Memory B cell (primary cell): ENCODE measurements at regions not wholly inside any gene's neighbourhood (a gene's known extent, or its start where the extent isn't known, plus 50 kb on each side); places are given as distances from the start of the nearest gene placed in this dataset.

Experiments
- ATAC-seq: fragments of 150-1000 bp; cut with Tn5 transposase; 2 replicates; pipeline ENCODE4 v1.10.0; 2021; ENCODE audit warnings: low read depth, mild to moderate bottlenecking, moderate library complexity
- DNase-seq, 2 donors: peaks; one replicate each; pipeline ENCODE4 v3.0.0; 2022; ENCODE audit warnings: low spot score in 2 of 2
- H3K27ac Mint-ChIP-seq: one replicate; pipeline ENCODE4 v1.8.0; 2022; ENCODE audit warnings: mild to moderate bottlenecking, moderate library complexity, mixed read lengths
- H3K27me3 Mint-ChIP-seq: one replicate; pipeline ENCODE4 v1.8.0; 2022; ENCODE audit warnings: mixed read lengths
- H3K36me3 Mint-ChIP-seq: one replicate; pipeline ENCODE4 v1.8.0; 2022; ENCODE audit warnings: mild to moderate bottlenecking, mixed read lengths
- H3K4me1 Mint-ChIP-seq: one replicate; pipeline ENCODE4 v1.8.0; 2022; ENCODE audit warnings: mixed read lengths
- H3K4me3 Mint-ChIP-seq: one replicate; pipeline ENCODE4 v1.8.0; 2022; ENCODE audit warnings: mild to moderate bottlenecking, moderate library complexity, mixed read lengths
- H3K9me3 Mint-ChIP-seq: one replicate; pipeline ENCODE4 v1.8.0; 2022; ENCODE audit warnings: mixed read lengths

DNA sequence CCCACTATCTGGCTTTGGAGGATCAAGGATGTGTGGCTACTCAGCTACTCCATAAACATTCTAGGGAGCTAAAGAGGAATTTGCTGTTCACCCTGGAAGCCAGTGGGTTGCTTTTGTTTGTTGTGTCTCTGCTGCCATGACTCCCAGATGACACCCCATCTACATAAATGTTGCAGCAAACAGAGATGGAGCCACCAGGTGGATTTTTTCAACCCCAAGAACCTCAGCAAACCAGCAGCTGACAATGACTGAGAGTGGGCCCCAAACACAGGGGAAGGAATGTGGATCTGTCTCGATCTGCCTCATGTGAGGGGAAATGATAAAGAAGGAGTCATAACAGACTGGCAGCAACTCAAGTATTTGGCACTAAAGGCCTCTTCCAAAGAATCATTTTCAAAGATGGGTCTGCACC is 132.7 kb upstream of the TNC start:
- Mint-ChIP-seq H3K27ac (no peak overlapping the region), H3K9me3 (peaks cover 2% of the 10 kb centered on the region), H3K4me1 (peaks cover 2% of the 10 kb centered on the region), H3K27me3 (peaks cover 2% of the 10 kb centered on the region), H3K36me3 (no peaks in the 10 kb centered on the region), H3K4me3 (no peak overlapping the region)
- no peak for ATAC-seq
- DNase-seq: no peak

DNA sequence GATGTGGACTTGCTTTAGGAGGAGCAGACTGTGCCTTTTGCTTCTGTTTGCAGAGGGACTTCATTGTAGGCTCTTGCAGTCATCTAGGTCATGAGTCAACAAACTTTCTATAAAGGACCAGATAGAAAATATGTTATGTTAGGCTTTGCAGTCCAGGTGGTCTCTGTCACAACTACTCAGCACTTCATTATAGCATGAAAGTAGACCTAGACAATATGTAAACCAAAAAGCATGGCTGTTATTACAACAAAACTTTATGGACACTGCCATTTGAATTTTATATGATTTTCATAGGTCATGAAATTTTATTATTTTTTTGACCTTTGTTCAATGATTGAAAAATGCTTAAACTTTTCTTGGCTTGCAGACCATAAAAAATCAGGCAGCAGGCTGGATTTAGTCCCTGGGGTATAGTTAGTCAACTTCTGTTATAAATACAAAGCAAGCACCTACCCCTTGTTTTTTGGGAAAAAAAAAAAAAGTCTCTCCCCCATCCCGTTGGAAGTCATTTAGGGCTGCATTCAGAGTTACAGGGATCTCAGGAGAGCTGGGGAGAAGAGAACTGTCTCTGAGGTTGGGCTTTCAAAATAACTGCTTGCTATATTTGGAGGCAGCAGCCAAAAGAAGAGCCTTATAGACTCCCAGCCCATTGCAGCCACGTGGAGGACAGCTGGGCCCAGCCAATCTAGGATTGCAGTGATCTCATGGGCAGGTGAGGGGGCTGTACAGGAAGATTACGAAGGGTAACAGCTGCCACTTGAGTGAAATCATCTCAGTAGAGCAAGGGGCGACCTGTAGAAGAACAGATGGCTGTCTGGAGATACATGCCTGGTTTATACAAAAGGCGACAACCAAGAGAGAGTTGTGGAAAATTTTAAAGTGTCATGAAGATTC is 136.6 kb upstream of the TNC start:
- Mint-ChIP-seq H3K4me3 (no peak overlapping the region), H3K9me3 (peaks cover 2% of the 10 kb centered on the region), H3K4me1 (no peaks in the 10 kb centered on the region), H3K27ac (no peak overlapping the region), H3K27me3 (peaks cover 5% of the 10 kb centered on the region), H3K36me3 (no peaks in the 10 kb centered on the region)
- DNase-seq (no peak), ATAC-seq (no peak)

DNA sequence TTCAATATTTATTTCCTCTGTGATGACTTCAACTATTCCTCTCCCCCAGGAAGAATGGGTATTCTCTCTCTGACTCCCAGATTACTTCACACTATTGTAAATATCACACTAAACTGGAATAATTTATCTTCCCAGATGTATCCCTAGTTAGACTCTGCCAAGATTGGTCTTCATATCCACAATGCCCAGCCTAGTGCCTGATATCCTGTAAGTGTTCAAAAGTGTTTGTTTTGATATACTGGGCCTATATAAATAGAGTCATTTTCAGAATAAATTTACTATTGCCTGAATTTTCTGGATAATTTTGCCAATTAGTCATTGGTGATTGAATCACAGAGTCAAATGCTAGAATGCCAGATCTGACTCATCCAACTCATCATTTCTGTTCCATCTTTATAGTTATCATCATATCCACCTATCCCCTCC is 143.7 kb upstream of the TNC start:
- Mint-ChIP-seq H3K4me1 (no peaks in the 10 kb centered on the region), H3K9me3 (no peaks in the 10 kb centered on the region), H3K36me3 (no peaks in the 10 kb centered on the region), H3K27ac (no peak overlapping the region), H3K27me3 (peaks cover 3% of the 10 kb centered on the region), H3K4me3 (no peak overlapping the region)
- ATAC-seq: no peak
- DNase-seq: no peak

DNA sequence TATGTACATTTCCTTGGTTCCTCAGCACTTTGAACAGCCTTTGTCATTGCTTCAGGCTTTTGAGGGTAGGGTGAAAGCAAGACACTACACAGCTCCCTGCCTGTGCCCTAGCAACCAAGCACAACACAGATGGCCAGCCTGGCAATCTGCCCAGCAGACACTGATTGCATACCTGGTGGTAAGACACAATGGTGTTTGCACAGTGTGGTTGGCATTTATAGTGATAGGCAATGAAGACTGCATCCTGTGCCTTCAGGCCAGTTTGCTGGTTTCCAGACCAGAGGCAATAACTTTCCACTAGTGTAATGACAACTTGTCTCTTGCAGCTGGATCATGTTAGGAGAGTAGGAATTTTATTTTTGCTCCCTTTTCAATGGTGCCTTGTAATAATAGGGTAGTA is 144.5 kb upstream of the TNC start:
- DNase-seq: no peak
- H3K4me3 Mint-ChIP-seq: no peak overlapping the region
- no peaks in the 10 kb centered on the region for H3K36me3 Mint-ChIP-seq

DNA sequence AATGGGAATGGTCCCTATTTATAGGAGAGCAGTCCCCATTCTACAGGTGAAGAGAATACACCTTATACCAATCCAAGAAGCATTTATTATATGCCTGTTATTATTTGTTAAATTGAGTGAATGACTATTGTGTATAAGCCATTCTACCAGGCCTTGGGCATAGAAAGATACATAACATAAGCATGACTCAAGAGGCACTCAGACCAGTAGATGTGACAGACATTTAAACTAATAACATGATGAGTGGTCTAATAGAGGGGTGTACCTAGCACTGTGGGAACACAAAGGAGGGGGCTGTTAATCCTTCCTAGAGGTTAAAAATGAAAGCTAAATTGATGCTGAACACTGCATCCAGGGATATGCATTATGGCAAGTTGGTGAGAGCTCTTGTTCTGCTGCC is 145.0 kb upstream of the TNC start:
- no peaks in the 10 kb centered on the region for H3K27me3 Mint-ChIP-seq
- no peak overlapping the region for H3K27ac Mint-ChIP-seq
- no peaks in the 10 kb centered on the region for H3K9me3 Mint-ChIP-seq
- DNase-seq (no peak), ATAC-seq (no peak)
- H3K4me1 Mint-ChIP-seq: no peaks in the 10 kb centered on the region
- no peaks in the 10 kb centered on the region for H3K36me3 Mint-ChIP-seq
- H3K4me3 Mint-ChIP-seq: no peak overlapping the region

More for the DNA sequence above, 144.5 kb upstream of the TNC start:
- Mint-ChIP-seq H3K9me3 (no peaks in the 10 kb centered on the region), H3K4me1 (no peaks in the 10 kb centered on the region), H3K27ac (no peak overlapping the region), H3K27me3 (no peaks in the 10 kb centered on the region)
- ATAC-seq: no peak

DNA sequence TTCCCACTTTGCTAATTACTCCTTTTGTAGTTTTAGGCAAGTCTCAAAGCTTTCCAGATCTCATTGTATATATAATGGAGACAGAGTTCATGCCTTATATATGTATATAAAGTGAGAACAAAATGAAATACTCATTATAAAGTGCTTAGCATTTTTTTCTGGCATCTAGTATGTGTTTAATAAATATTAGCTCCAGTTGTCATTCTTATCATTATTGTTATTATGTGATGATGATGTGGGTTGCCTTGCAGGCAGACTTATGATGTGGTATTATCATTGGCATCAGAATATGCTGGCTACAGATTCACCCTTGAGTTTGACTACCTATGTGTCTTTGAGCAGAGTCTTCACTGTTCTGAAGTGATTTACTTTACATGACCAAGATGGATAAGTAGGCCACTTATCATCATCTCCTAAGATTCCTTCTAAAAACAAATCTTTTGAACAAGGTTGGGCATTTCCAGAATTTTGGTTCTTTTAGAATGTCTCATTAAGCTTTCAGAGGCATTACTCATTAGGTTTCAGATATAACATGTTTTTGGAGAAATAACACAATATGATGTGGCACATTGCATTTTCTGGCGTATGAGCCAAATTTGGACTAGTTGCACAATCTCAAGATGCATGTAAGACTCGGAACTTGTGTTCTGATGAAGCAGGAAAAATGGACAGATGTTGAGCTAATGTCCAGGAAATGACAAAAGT is 145.6 kb upstream of the TNC start:
- ATAC-seq (no peak), DNase-seq (no peak)
- no peak overlapping the region for H3K4me3 Mint-ChIP-seq
- H3K36me3 Mint-ChIP-seq: no peaks in the 10 kb centered on the region
- no peaks in the 10 kb centered on the region for H3K27me3 Mint-ChIP-seq
- no peaks in the 10 kb centered on the region for H3K4me1 Mint-ChIP-seq
- no peaks in the 10 kb centered on the region for H3K9me3 Mint-ChIP-seq
- no peak overlapping the region for H3K27ac Mint-ChIP-seq

DNA sequence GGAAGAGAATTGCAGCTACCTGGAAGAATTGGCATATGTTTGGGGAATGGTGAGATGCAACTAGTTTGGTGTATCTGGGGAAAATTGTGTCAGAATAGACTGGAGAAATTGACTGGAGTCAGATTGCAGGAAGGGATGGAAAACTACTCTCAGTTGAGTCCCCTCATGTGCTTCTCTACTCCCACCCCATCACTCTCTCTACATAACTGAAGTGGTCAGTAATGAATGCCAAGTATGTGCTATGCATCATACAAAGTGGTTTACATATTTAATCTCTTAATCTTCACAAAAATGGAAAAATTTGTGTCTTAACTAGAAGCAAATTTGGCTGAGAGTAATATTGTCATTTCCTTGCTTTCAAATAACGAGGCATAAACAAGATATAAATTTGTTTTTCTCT is 146.4 kb upstream of the TNC start:
- no peak overlapping the region for H3K27ac Mint-ChIP-seq
- no peak for ATAC-seq
- no peaks in the 10 kb centered on the region for H3K36me3 Mint-ChIP-seq
- no peaks in the 10 kb centered on the region for H3K4me1 Mint-ChIP-seq
- no peaks in the 10 kb centered on the region for H3K27me3 Mint-ChIP-seq
- no peaks in the 10 kb centered on the region for H3K9me3 Mint-ChIP-seq
- no peak for DNase-seq
- no peak overlapping the region for H3K4me3 Mint-ChIP-seq

DNA sequence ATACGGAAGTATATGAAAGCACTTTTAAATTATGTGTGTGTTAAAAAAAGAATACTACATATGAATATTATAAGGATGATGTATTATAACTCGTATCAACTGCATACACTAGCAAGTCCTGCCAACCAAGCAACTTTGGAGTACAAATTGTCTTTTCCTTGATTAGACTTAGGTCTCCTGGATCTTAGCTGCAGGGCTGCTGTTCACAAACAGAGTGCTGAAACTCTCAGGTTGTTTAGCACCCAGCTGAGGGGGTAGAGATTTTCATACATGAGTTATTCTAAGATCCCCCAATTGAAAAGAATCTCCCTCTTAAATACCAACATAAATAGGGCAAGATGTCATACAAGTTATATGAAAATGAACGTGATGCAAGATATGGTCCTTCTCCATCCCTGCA is 149.8 kb upstream of the TNC start:
- no peaks in the 10 kb centered on the region for H3K9me3 Mint-ChIP-seq
- H3K4me1 Mint-ChIP-seq: peaks cover 7% of the 10 kb centered on the region
- H3K27me3 Mint-ChIP-seq: no peaks in the 10 kb centered on the region
- ATAC-seq (no peak), DNase-seq (no peak)
- H3K4me3 Mint-ChIP-seq: no peak overlapping the region
- no peaks in the 10 kb centered on the region for H3K36me3 Mint-ChIP-seq
- H3K27ac Mint-ChIP-seq: no peak overlapping the region

DNA sequence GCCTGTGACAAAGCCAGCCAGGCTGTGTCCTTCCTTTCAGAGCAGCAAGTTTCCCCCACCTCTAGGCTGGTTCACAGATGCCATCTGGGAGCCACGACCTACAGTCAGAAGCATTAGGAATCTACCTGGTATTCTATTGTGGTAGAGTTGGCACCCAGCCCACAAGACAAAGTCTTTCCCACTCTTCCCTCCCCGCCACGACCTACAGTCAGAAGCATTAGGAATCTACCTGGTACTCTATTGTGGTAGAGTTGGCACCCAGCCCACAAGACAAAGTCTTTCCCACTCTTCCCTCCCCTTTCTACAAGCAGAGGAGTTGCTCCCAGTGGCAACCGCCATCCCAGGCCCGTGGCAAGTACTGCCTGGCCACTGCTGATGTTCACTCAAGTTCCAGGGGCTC is 157.8 kb upstream of the TNC start:
- no peak overlapping the region for H3K27ac Mint-ChIP-seq
- DNase-seq (no peak), ATAC-seq (no peak)
- H3K4me1 Mint-ChIP-seq: no peaks in the 10 kb centered on the region
- no peaks in the 10 kb centered on the region for H3K36me3 Mint-ChIP-seq
- H3K4me3 Mint-ChIP-seq: no peak overlapping the region
- peaks cover 1% of the 10 kb centered on the region for H3K9me3 Mint-ChIP-seq
- peaks cover 3% of the 10 kb centered on the region for H3K27me3 Mint-ChIP-seq

DNA sequence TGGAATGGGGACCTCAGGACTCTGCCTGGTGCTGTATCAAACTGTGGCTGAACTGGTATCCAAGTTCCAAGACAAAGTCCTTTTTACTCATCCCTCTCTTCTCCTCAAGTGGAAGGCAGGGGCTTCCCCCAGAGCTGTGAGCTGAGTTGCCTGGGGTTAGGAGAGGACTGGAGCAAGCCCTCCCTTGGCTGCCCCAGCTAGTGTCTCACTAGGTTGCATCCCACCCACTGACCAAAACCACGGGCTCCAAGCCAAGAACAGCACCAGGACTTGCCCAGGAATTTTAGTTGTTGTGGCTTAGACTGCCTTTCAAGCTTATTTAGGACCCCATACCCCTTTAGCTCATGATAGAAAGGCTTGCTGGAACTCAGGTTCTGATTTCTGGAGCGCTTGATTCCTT is 158.7 kb upstream of the TNC start:
- Mint-ChIP-seq H3K4me1 (no peaks in the 10 kb centered on the region), H3K27ac (no peak overlapping the region), H3K9me3 (peaks cover 1% of the 10 kb centered on the region), H3K27me3 (peaks cover 3% of the 10 kb centered on the region), H3K36me3 (no peaks in the 10 kb centered on the region), H3K4me3 (no peak overlapping the region)
- DNase-seq (no peak), ATAC-seq (no peak)

DNA sequence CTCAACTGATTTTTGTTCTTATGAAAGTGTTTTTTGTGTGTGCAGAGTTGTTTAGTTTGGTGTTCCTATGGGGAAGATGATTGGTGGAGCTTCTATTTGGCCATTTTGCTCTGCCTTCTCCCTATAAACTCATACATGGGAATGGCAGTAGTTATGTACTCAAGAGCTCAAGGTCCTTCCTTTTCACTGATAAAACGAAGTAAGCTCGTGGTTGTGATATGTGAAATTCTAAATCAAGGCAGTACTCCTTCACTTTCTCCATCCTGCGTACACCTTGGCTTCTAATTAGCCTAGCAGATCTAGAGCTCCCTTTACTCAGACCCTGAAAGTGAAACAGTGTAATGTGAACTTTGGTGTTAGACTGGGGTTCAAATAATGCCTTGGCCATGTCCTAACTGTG is 159.3 kb upstream of the TNC start:
- H3K9me3 Mint-ChIP-seq: peaks cover 1% of the 10 kb centered on the region
- DNase-seq: no peak

DNA sequence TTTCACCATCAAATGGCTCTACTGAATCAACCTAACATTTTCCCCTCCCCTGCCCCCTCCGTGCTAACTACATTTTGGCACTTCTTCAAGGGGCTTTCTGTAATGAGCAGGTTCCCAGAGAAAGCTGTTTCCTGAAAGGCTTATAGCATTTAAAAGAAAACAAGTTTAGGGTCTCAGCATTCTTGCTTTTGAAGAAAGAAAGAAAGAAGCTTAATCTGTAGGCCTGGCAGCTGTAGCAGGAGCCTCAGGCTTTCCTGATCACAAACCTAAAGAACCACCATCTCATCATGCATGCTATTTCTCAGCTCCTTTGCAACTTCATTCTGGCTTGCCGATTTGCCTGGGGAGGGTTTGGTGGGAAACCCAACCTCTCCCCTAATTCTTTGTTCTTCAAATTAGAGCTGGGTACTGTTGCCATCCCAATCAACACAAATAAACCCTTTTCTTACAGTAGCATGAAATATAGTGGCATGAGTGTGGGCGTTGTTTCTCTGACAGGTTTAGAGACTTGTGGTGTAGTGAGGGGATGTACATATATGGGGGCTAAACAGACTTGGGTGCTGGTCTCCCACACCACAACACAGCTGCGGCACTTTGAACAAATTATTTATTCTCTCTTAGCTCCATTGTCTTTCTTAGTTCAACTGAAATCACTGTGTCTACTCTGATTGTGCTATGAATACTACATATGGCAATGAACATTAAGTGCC is 160.5 kb upstream of the TNC start:
- Mint-ChIP-seq H3K9me3 (peaks cover 1% of the 10 kb centered on the region), H3K27ac (no peak overlapping the region), H3K36me3 (no peaks in the 10 kb centered on the region), H3K4me1 (peaks cover 3% of the 10 kb centered on the region), H3K27me3 (peaks cover 3% of the 10 kb centered on the region), H3K4me3 (no peak overlapping the region)
- no peak for DNase-seq
- no peak for ATAC-seq

More for the DNA sequence above, 159.3 kb upstream of the TNC start:
- H3K36me3 Mint-ChIP-seq: no peaks in the 10 kb centered on the region
- H3K4me1 Mint-ChIP-seq: no peaks in the 10 kb centered on the region
- ATAC-seq: no peak
- peaks cover 3% of the 10 kb centered on the region for H3K27me3 Mint-ChIP-seq
- H3K27ac Mint-ChIP-seq: no peak overlapping the region
- no peak overlapping the region for H3K4me3 Mint-ChIP-seq

DNA sequence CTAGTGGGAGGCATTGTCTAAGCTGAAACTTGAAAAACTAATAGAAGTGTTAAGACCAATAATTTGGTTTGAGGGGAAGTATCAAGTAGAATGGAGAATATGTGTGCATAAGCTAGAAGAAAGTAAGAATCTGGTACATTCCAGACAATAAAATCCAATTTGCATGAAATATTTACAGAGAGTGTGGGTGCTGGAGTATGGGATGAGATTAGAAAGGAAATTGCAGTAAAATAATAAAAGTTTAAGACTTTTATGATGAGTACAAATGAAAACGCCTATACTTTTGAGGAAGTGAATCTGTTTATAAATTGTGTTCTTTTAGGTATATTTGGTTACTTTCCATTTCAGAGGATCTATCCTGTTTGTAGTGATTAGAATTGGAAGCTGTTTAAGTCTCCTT is 165.4 kb upstream of the TNC start:
- no peak for ATAC-seq
- Mint-ChIP-seq H3K27ac (no peak overlapping the region), H3K36me3 (no peaks in the 10 kb centered on the region), H3K4me1 (peaks cover 3% of the 10 kb centered on the region), H3K9me3 (no peaks in the 10 kb centered on the region), H3K27me3 (peaks cover 3% of the 10 kb centered on the region), H3K4me3 (no peak overlapping the region)
- DNase-seq: no peak

DNA sequence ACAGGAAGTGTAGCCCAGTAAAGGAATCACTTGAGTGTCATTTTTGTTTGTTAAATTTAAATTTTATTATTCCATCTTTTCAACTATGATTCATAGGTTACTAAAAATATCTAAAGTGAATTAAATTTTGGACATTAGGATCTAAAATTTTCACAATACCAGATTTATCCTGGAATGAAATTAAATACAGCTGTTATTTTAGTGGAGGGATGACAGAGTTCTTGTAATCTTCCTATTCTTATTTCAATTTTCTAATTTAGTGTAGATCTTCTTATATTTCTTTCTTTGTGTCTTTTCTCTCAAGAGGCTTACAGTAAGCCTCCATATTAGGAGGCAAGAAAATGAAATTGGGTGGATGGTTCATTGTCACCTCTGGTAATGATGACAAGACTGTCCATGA is 167.9 kb upstream of the TNC start:
- no peaks in the 10 kb centered on the region for H3K36me3 Mint-ChIP-seq
- no peak overlapping the region for H3K27ac Mint-ChIP-seq
- H3K4me1 Mint-ChIP-seq: peaks cover 3% of the 10 kb centered on the region
- H3K27me3 Mint-ChIP-seq: no peaks in the 10 kb centered on the region
- H3K9me3 Mint-ChIP-seq: no peaks in the 10 kb centered on the region
- ATAC-seq: no peak
- DNase-seq: no peak
- no peak overlapping the region for H3K4me3 Mint-ChIP-seq
